Neutrophil (primary cell): ENCODE measurements at regions not wholly inside any gene's neighbourhood (a gene's known extent, or its start where the extent isn't known, plus 50 kb on each side); places are given as distances from the start of the nearest gene placed in this dataset.

Experiments
- H3K27ac ChIP-seq: fragments of 200-600 bp; sonication (generic); 2 replicates; pipeline ENCODE4 v1.5.1; 2016; ENCODE audit warnings: mild to moderate bottlenecking, moderate library complexity
- H3K27me3 ChIP-seq: fragments of 200-600 bp; sonication (generic); 2 replicates; pipeline ENCODE4 v1.6.0; 2016; ENCODE audit warnings: mild to moderate bottlenecking
- H3K36me3 ChIP-seq: fragments of 200-600 bp; sonication (generic); 2 replicates; pipeline ENCODE4 v1.5.1; 2017
- H3K4me1 ChIP-seq, 2 experiments: fragments of 200-600 bp in 1 of 2; sonication (generic) in 1 of 2; 1 replicate in 1 of 2; 2 replicates in 1 of 2; pipeline versions ENCODE4 v1.5.1 to v1.6.1; 2013 to 2016; ENCODE audit warnings: low read depth in 1 of 2, low read length in 1 of 2, mild to moderate bottlenecking in 1 of 2, moderate library complexity in 1 of 2; ENCODE audit not compliant: control insufficient read depth in 1 of 2, insufficient read depth in 1 of 2
- H3K4me3 ChIP-seq, 2 experiments: fragments of 200-600 bp in 1 of 2; sonication (generic) in 1 of 2; 1 replicate in 1 of 2; 2 replicates in 1 of 2; pipeline ENCODE4 v1.5.1; 2013 to 2016; ENCODE audit warnings: low read depth in 1 of 2, low read length in 1 of 2, mild to moderate bottlenecking in 1 of 2, moderate library complexity in 1 of 2
- H3K9me3 ChIP-seq: fragments of 200-600 bp; sonication (generic); 2 replicates; pipeline ENCODE4 v1.5.1; 2016
- CTCF ChIP-seq: fragments of 200-600 bp; sonication (generic); IDR thresholded peaks from 2 replicates; pipeline ENCODE4 v1.5.1; 2016; ENCODE audit warnings: antibody characterized with exemption

DNA sequence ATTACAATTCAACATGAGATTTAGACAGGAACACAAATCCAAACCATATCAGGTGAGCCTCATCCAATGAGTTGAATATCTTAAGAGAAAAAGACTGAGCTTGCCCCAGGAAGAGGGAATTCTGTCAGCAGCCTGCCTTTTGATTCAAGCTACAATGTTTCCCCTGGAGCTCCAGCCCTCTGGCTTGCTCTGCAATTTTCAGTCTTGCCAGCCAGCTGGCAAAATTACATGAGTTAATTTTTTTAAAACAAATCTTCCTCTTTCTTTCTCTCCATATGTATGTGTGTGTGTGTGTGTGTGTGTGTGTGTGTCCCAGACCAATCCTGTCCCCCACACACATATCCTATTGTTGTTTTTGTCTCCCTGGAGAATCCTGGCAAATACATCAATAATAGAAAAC, 313.2 kb downstream of the CDH10 start:
- TF ChIP-seq CTCF: no peak
- H3K9me3 ChIP-seq: no peaks in the 10 kb centered on the region
- H3K27ac ChIP-seq: no peak overlapping the region
- H3K36me3 ChIP-seq: no peaks in the 10 kb centered on the region
- H3K4me3 ChIP-seq: no peak overlapping the region
- no peaks in the 10 kb centered on the region for H3K27me3 ChIP-seq
- H3K4me1 ChIP-seq: no peaks in the 10 kb centered on the region

DNA sequence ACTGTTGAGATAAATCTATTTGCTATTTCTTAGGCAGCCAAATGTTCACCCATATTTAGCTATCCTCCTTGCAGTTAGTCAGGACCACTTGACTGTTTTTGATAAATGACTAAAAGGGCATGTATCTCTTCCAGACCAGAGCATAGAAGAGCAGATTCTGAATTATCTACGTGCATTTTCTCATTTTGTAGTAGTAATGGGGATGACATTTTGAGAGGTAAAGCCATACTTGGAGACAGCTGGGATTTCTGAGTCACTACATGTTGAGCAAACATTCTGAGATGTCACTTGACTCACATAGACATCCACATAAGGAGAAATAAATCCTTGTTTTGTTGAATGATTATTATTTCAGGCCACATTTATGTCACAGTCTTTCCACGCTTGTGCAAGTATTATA, 297.6 kb downstream of the CDH10 start:
- no peak overlapping the region for H3K27ac ChIP-seq
- no peaks in the 10 kb centered on the region for H3K4me1 ChIP-seq
- H3K9me3 ChIP-seq: no peaks in the 10 kb centered on the region
- H3K27me3 ChIP-seq: no peaks in the 10 kb centered on the region
- H3K4me3 ChIP-seq: no peak overlapping the region
- H3K36me3 ChIP-seq: no peaks in the 10 kb centered on the region
- TF ChIP-seq CTCF: no peak

- Histone ChIP-seq H3K36me3 (no peaks in the 10 kb centered on the region), H3K27me3 (no peaks in the 10 kb centered on the region), H3K9me3 (no peaks in the 10 kb centered on the region), H3K4me3 (no peak overlapping the region), H3K27ac (no peak overlapping the region), H3K4me1 (no peaks in the 10 kb centered on the region)
- no peak for TF ChIP-seq CTCF
Observed at GRCh38 chr5:24351285-24351684, 293.5 kb downstream of the CDH10 start.

- Histone ChIP-seq H3K4me1 (no peaks in the 10 kb centered on the region), H3K9me3 (no peaks in the 10 kb centered on the region), H3K4me3 (no peak overlapping the region), H3K27me3 (no peaks in the 10 kb centered on the region), H3K27ac (no peak overlapping the region), H3K36me3 (no peaks in the 10 kb centered on the region)
- TF ChIP-seq CTCF: no peak
Observed at GRCh38 chr5:24353016-24353415, 291.8 kb downstream of the CDH10 start.

DNA sequence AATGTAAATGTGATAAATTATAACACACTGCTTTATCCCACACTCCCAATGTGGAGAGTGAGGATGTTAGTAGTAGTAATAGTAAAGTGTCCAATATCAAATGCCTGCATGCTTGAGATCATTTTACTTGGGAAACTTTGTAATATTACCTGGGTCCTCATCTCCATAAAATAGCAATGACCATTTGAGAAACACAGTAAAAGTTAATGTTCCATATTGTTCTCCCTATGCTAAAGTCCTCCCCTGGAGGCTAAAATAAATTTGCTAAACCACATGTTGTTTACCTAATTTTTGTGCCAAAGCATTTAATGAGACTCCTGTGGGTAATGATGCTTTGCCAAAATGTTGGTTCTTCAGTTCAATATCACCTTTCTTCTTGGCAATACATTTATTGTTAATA, 291.2 kb downstream of the CDH10 start:
- no peaks in the 10 kb centered on the region for H3K36me3 ChIP-seq
- H3K27me3 ChIP-seq: no peaks in the 10 kb centered on the region
- no peaks in the 10 kb centered on the region for H3K9me3 ChIP-seq
- no peak overlapping the region for H3K27ac ChIP-seq
- H3K4me3 ChIP-seq: no peak overlapping the region
- no peak for TF ChIP-seq CTCF
- no peaks in the 10 kb centered on the region for H3K4me1 ChIP-seq
